CD4-positive, alpha-beta T cell treated with Interleukin-17A for 1 hour (primary cell): ENCODE measurements at regions not wholly inside any gene's neighbourhood (a gene's known extent, or its start where the extent isn't known, plus 50 kb on each side); places are given as distances from the start of the nearest gene placed in this dataset.

Experiments
- DNase-seq: peaks from one replicate; pipeline ENCODE4 v3.0.0-alpha.2; 2020

DNA sequence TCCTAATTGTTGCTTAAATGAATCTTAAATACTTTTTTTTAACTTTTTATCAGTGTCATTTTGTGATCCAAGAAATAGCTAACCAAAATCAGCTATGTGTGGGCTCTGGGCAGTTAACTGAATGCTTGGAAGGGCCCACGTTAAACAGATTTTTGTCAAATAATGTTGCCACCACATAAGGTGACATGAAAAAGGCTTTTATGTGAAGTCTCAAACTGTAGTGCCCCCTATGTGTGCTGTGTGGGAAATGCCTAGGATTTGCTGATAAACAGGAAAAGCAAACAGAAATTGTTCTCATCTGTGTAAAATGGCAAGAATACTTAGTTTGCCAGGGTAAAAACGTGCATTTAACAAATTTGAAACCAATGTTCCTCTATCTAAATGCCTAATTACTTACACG is 242.2 kb downstream of the ZNF516 start:
- DNase-seq, result no peak

DNA sequence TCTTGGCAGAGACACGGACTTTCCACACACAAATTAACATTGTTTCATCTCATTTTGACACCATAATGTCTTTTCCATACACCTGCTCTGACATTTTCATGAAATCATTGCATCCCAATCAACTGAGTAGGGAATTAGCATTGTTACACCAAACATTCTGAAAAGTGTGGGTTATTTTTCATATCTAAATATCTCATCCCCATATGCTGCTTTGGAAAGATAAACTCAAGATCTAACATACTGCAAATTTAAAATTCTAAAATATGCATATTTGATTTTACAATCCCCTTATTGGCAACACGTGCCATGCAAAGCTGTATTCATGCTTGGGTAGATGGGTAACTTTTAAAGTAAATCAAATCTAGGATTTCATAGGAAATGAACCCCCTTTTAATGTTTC is 242.9 kb downstream of the ZNF516 start:
- no peak for DNase-seq

- DNase-seq, result no peak
These were observed 243.4 kb downstream of the ZNF516 start for GRCh38 chr18:76251691-76252090.

DNA sequence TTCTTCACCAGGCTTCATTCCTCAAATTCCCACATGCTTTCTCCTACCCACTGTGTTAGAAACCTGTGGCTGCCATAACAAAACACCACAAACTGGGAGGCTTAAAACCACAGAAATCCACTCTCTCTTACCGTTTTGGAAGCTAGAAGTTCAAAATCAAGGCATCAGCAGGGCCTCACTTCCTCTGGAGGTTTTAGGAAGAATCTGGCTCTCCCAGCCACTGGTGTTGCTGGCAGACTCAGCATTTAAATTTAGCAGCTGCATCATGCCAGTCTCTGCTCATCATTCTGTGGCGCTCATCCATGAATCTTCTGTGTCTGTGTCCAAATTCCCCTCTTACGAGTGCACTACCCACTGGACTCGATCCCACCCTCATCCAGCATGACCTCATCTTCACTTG is 248.5 kb downstream of the ZNF516 start:
- DNase-seq, result no peak

- no peak for DNase-seq
These were observed 260.4 kb downstream of the ZNF516 start for GRCh38 chr18:76234676-76235060.

DNA sequence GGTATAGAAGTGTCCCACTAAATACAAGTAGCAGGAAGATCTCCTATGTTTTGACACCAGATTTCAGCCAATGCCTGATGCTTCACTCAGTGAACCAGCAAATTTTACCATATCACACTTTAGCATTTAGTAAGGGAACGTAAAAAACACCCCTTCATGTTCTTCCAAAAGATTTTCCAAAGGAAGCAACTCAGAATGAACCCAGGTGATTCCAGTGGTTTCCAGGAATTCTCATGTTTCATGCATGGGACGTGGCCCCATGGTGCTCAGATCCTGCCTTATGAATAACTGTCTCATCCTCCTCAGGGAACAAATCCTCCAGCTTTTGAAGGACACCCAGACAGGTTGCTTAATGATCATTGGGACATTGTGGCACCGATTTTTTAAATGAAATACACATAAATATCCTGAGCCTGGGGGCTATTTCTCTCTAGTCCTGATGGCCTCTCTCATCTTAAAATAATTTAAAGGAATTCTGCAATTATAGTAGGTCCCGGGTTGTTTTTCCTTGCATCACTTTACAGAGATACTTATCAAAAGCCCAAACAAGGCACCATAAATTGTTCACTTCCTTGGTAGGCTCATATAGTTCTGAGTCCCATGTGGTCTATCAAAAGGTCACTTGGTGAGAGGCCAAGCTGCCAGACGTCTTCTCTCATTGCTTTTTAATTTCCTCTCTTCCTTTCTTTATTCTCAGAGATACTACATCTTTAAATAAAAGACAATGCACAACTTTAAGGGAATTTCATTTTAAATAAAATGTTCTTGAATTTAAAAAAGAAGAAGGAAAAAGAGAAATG is 261.0 kb downstream of the ZNF516 start:
- no peak for DNase-seq

GRCh38 chr18:76233406-76233805 is 261.6 kb downstream of the ZNF516 start:
- no peak for DNase-seq

DNA sequence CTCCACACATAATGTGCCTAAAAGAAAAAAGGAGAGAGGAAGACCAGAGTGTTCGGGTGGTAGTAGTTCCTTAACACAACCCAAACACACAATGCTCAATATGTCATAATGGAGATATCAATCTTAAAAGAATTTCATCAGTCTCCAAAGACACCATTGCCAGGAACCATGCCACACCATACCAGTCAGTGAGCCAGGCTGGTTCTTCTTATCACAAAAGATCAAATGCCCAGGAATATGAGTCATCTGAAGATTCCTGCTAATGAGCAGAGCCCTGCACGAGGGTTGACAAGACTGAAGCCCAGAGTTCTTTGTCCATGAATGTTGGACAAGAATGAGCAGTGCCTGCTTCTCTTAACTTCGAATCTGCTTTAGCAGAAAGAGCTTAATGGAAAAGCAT is 262.3 kb downstream of the ZNF516 start:
- no peak for DNase-seq

GRCh38 chr18:76232010-76232409 is 263.0 kb downstream of the ZNF516 start:
- DNase-seq, result no peak

- no peak for DNase-seq
These were observed 263.6 kb downstream of the ZNF516 start for GRCh38 chr18:76231402-76231801.

GRCh38 chr18:76230791-76231190 is 264.3 kb downstream of the ZNF516 start:
- no peak for DNase-seq

DNA sequence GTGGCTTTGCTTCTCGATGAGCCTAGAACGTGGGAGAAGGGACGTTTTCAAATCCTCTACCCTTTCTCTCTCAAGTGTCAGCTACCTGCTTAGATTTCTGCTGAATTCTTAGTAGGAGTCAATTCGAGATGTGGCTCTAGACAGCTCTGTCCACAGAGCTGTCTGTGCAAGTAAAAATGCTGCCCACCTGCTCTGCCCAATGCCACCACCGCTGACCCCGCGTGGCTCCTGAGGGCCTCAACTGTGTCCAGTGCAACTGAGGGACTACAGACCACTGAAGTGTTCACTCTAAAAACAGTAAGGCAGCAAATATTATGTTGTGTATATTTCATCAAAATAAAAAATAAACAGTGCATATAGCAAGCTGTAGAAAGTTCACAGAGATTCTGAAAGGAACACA is 266.3 kb downstream of the ZNF516 start:
- DNase-seq, result no peak

- no peak for DNase-seq
These were observed 267.3 kb downstream of the ZNF516 start for GRCh38 chr18:76227759-76228158.

- no peak for DNase-seq
These were observed 271.6 kb downstream of the ZNF516 start for GRCh38 chr18:76223403-76223802.

- no peak for DNase-seq
These were observed 276.0 kb downstream of the ZNF516 start for GRCh38 chr18:76219023-76219422.

- no peak for DNase-seq
These were observed 278.9 kb downstream of the ZNF516 start for GRCh38 chr18:76216096-76216495.

DNA sequence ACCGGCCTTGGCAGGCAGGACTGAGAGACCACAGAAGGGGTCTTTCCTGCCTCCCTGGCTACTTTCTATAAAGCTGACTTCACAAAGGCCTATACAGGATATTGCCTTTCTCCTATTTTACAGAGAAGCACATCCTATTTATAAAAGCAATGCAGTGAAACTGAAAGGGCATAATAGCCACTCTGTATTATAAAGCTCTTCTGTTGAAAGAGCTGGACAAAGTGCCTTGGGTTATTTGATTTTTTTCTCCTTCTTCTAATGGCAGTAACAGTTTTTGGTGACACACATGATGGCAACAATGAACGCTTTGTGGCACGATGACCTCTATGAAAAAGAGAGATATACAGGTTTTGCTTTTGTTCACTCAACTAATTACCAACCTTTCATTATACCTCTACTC is 281.1 kb downstream of the ZNF516 start:
- DNase-seq, result no peak

DNA sequence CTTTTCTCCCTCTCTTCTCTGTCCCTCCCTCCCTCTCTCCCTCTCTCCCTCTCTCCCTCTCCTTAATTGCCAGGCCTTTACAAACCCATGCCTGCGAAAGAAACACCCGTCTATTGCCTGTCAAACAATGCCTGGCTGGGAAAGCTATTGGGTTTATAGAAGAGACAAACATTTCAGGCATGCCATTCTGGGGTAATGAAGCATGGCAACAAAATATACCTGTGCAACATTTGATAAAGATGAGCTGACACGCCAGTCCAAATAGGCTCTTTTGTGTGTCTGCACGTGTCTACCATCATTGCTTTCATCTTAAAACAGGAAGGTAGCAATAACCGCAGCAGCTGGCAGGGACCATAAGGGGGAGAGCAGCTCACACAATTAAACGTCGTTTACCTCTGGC is 282.1 kb downstream of the ZNF516 start:
- peak; percentile 0 for DNase-seq

- no peak for DNase-seq
These were observed 285.4 kb downstream of the ZNF516 start for GRCh38 chr18:76209597-76209996.

DNA sequence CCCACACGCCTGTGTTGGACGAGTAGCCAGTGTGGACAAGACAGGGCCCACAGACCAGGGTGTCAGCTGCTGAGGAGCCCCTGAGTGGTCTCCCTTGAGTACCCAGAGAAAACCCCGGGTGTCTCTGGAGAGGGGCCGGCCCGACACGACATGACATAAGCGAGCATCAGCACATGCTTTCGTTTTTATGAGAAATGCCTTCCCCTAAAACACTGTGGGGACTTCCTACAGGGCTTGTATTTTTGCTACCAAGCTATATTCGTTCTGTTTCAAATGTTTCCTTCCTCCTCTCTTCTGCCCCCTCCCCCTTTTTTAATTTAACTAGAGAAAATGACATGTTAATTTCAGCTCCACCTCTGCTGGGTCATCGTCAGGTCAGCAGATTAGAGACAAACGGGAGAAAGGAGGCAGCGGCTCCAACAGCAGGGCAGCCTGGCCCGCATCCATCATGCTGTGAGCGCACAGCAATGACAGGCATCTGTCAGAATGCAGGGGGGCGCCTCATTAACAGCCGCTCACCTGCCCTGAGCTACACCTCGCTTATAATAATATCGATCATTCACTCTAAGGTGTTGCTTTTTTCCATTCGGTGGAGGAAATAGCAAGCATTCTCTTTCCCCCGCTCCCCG is 286.2 kb downstream of the ZNF516 start:
- DNase-seq, result no peak

GRCh38 chr18:76205906-76206305 is 289.1 kb downstream of the ZNF516 start:
- DNase-seq, result no peak

DNA sequence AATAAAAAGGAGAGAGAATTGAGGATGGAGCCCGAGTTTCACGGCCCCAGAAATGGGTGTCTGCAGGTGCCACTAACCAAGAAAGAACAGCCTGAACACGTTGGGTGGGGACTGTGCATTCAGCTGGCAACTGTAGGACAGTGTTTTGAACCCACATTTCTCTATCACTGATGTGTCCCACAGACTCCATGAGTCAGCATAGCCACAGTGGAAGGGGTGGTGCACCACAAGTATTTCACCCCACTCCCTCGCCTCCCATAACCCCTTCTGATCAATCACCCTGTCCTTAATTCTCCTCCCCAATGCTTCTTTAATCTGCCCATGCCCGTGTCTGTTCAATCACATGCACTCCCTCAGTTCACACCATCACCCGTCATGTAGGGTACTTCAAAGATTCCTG is 291.5 kb downstream of the ZNF516 start:
- DNase-seq, result no peak

GRCh38 chr18:76202322-76202721 is 292.7 kb downstream of the ZNF516 start:
- DNase-seq, result no peak

- no peak for DNase-seq
These were observed 299.4 kb downstream of the ZNF516 start for GRCh38 chr18:76195601-76196000.

DNA sequence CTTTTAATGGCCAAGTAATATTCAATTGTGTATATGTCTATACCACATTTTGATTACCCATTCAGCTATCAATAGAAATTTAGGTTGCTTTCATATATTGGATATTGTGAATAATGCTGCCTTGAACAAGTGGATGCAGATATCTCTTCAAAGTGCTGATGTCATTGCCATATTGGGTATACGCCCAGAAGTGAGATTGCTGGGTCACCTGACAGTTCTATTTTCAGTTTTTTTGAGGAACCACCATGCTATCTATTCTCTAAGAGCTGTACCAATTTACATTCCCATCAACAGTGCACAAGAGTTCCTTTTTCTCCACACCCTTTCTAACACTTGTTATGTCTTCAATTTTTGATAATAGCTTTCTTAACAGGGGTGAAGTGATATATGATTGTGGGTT is 306.9 kb downstream of the ZNF516 start:
- DNase-seq, result no peak
